Tibial artery (tissue), 4 donors: ENCODE measurements at regions not wholly inside any gene's neighbourhood (a gene's known extent, or its start where the extent isn't known, plus 50 kb on each side); places are given as distances from the start of the nearest gene placed in this dataset.

Source experiments
- DNase-seq, 2 donors: peaks; one replicate each; pipeline ENCODE4 v3.0.0-alpha.2; 2019
- H3K27ac ChIP-seq, 2 donors: fragments of 200-600 bp; sonication (generic) in 1 of 2; 1 replicate in 1 of 2; 2 replicates in 1 of 2; pipeline ENCODE4 v1.5.1; 2018 to 2019; ENCODE audit warnings: mild to moderate bottlenecking in 1 of 2
- H3K27me3 ChIP-seq, 2 donors: fragments of 200-600 bp; sonication (generic) in 1 of 2; one replicate each; pipeline versions ENCODE4 v1.5.1 to v1.6.0; 2016 to 2019
- H3K36me3 ChIP-seq, 3 donors: fragments of 200-600 bp; sonication (generic) in 2 of 3; one replicate each; pipeline ENCODE4 v1.5.1; 2016 to 2019; ENCODE audit warnings: mild to moderate bottlenecking in 2 of 3
- H3K4me1 ChIP-seq, 4 donors: fragments of 200-600 bp; sonication (generic) in 2 of 4; 1 replicate in 3 of 4; 2 replicates in 1 of 4; pipeline ENCODE4 v1.5.1; 2016 to 2019
- H3K4me3 ChIP-seq, 2 donors: fragments of 200-600 bp; sonication (generic) in 1 of 2; 1 replicate in 1 of 2; 2 replicates in 1 of 2; pipeline ENCODE4 v1.5.1; 2018 to 2019; ENCODE audit warnings: mild to moderate bottlenecking in 2 of 2
- H3K9me3 ChIP-seq, 3 donors: fragments of 200-600 bp; sonication (generic) in 1 of 3; one replicate each; pipeline ENCODE4 v1.5.1; 2016 to 2019
- intact Hi-C: fragments of 100-400 bp; cut with DNase I; formaldehyde crosslinking; loops from one replicate; pipeline ENCODE4 v1.15.0; 2023; ENCODE audit warnings: low total_unique reads
- TF ChIP-seq, protein P1 (sequence below), 2 experiments: fragments of 200-600 bp in 1 of 2; fragments of 450-650 bp in 1 of 2; IDR thresholded peaks; one replicate each; pipeline ENCODE4 v1.5.1; 2017 to 2019; ENCODE audit warnings: antibody characterized with exemption in 2 of 2, mild to moderate bottlenecking in 1 of 2, moderate library complexity in 1 of 2

DNA sequence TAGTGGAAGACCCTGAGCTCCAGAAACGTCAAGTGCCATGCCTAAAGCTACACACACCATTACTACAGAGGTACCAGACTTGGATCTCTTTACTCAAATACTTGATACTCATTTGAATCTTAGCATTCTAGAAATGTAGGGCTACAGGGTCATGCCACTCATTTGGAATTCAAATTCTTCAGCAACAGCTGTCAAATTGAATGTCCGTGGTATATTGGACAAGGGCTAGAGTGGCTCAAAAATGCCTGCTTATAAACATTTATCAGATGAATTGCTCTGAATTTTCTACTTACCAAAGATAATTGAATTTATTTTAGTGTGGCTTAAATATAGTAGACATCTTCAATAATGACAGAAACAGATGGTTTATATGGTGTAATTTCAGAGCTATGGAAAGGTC, 669.7 kb downstream of the SLC4A3 start:
- Histone ChIP-seq H3K4me3 (no peak overlapping the region), H3K36me3 (no peaks in the 10 kb centered on the region), H3K27ac (no peak overlapping the region), H3K9me3 (no peaks in the 10 kb centered on the region), H3K27me3 (no peaks in the 10 kb centered on the region), H3K4me1 (no peaks in the 10 kb centered on the region)
- intact Hi-C loops, result no loop called here
- no peak for DNase-seq
- TF ChIP-seq, protein P1, sequence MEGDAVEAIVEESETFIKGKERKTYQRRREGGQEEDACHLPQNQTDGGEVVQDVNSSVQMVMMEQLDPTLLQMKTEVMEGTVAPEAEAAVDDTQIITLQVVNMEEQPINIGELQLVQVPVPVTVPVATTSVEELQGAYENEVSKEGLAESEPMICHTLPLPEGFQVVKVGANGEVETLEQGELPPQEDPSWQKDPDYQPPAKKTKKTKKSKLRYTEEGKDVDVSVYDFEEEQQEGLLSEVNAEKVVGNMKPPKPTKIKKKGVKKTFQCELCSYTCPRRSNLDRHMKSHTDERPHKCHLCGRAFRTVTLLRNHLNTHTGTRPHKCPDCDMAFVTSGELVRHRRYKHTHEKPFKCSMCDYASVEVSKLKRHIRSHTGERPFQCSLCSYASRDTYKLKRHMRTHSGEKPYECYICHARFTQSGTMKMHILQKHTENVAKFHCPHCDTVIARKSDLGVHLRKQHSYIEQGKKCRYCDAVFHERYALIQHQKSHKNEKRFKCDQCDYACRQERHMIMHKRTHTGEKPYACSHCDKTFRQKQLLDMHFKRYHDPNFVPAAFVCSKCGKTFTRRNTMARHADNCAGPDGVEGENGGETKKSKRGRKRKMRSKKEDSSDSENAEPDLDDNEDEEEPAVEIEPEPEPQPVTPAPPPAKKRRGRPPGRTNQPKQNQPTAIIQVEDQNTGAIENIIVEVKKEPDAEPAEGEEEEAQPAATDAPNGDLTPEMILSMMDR (IDR thresholded peaks at IDR 0.05), result no peak

DNA sequence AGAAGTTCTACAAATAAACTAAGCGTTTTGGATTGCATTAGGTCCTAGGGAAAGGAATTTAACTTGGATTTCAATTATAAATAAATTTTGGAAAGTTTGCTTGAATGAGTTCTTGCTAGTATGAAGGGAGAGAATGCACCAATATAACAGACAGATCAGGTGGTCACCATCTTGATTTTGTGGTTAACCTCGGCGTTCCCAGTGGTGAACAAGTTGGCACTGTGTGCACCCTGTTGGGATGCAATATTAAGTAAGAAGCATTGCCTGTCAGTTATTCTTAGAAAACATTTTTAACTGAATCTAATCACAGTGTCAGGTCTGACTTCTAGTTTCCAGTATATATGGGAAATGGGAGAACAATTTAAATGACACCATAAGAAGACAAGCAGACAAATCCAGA, 673.4 kb downstream of the SLC4A3 start:
- intact Hi-C loops, result no loop called here
- Histone ChIP-seq H3K4me1 (no peaks in the 10 kb centered on the region), H3K36me3 (no peaks in the 10 kb centered on the region), H3K4me3 (no peak overlapping the region), H3K27ac (no peak overlapping the region), H3K9me3 (no peaks in the 10 kb centered on the region), H3K27me3 (no peaks in the 10 kb centered on the region)
- TF ChIP-seq, protein P1 (IDR thresholded peaks at IDR 0.05), result no peak
- DNase-seq, result no peak

DNA sequence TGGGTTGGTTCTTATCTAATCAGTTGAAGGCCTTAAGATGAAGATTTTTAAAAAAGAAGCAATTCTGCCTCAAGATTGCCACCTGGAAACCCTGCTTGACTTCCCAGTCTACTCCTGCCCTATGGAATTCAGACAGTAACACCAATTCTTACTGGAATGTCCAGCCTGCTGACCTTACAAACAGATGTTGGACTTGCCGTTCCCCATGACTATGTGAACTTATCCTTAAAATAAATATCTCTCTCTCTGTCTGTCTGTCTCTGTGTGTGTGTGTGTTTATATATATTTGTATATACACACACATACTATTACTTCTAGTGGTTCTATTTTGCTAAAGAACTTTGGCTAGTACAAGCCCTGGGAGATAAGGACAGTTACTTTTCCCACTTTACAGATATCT, 675.3 kb downstream of the SLC4A3 start:
- TF ChIP-seq, protein P1 (IDR thresholded peaks at IDR 0.05), result no peak
- no peaks in the 10 kb centered on the region for H3K27me3 ChIP-seq
- DNase-seq, result no peak
- H3K9me3 ChIP-seq, result no peaks in the 10 kb centered on the region
- no peak overlapping the region for H3K4me3 ChIP-seq
- H3K36me3 ChIP-seq, result no peaks in the 10 kb centered on the region
- no peaks in the 10 kb centered on the region for H3K4me1 ChIP-seq
- intact Hi-C loops, result no loop called here
- H3K27ac ChIP-seq, result no peak overlapping the region

DNA sequence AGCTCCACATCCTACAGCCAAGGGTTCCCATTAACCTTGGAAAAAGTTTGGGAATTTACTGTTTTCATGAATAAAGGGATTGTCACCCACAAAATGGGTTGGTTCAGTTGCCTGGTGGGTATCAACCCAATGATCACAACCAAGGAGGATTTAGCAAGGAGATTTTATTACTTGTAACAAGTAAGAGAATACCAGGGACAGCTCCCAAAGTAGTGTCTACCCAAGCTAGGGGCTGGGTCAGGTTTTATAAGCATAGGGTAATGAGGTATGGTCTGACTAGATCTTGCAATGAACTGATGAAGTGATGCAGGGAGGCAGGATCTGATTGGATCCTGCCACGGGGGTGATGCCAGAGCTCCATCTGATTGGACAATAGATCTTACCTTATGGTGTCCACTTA, 681.8 kb downstream of the SLC4A3 start:
- H3K27ac ChIP-seq, result no peak overlapping the region
- DNase-seq, result no peak
- H3K36me3 ChIP-seq, result no peaks in the 10 kb centered on the region
- no peak overlapping the region for H3K4me3 ChIP-seq
- H3K27me3 ChIP-seq, result no peaks in the 10 kb centered on the region
- no peaks in the 10 kb centered on the region for H3K4me1 ChIP-seq
- intact Hi-C loops, result no loop called here
- TF ChIP-seq, protein P1 (IDR thresholded peaks at IDR 0.05), result no peak
- no peaks in the 10 kb centered on the region for H3K9me3 ChIP-seq

DNA sequence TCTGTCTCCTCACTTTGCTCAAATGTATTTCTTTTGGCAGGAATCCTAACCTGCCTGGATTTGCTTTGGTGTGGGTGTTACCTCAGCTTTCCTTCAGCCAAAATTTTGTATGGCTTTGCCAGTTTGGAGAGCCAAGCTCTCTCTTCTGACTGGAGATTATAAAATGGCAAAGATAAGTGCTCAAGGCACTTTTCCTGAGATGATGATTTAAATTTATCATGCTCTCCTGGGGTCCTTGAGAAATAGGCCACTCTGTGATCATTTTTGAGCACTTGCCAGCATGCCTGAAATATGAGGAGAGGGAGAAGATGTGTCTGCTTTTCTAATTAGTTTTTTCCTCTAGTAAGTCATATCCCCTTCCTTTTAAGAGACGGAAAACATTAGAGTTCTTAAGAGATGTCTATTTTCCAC, 683.0 kb downstream of the SLC4A3 start:
- TF ChIP-seq, protein P1 (IDR thresholded peaks at IDR 0.05), result no peak
- H3K36me3 ChIP-seq, result no peaks in the 10 kb centered on the region
- H3K4me3 ChIP-seq, result no peak overlapping the region
- H3K27me3 ChIP-seq, result no peaks in the 10 kb centered on the region
- no peak overlapping the region for H3K27ac ChIP-seq
- peaks cover 0 to 4% (median 0%) of the 10 kb centered on the region in 4 donors for H3K4me1 ChIP-seq
- H3K9me3 ChIP-seq, result no peaks in the 10 kb centered on the region
- intact Hi-C loops, result no loop called here
- DNase-seq, result no peak
